Natural killer cell (primary cell): ENCODE measurements at regions not wholly inside any gene's neighbourhood (a gene's known extent, or its start where the extent isn't known, plus 50 kb on each side); places are given as distances from the start of the nearest gene placed in this dataset.

ENCODE experiments used
- ATAC-seq, 3 donors: fragments of 150-1000 bp in 2 of 3; fragments of 200-7000 bp in 1 of 3; cut with Tn5 transposase; 1 replicate in 1 of 3; 2 replicates in 2 of 3; pipeline ENCODE4 v1.10.0; 2021; ENCODE audit warnings: mild to moderate bottlenecking in 2 of 3, moderate library complexity in 2 of 3
- DNase-seq, 2 donors: peaks; one replicate each; pipeline versions ENCODE4 v3.0.0 to v3.0.0-alpha.2; 2013 to 2021; ENCODE audit warnings: mixed read lengths in 1 of 2
- H3K27ac ChIP-seq: one replicate; pipeline ENCODE4 v1.5.1; 2013; ENCODE audit warnings: mild to moderate bottlenecking, low read length
- H3K27me3 ChIP-seq: one replicate; pipeline ENCODE4 v1.6.1; 2013; ENCODE audit warnings: low read length; ENCODE audit not compliant: control insufficient read depth, insufficient read depth
- H3K36me3 ChIP-seq: one replicate; pipeline ENCODE4 v1.6.1; 2013; ENCODE audit warnings: low read length; ENCODE audit not compliant: control insufficient read depth, insufficient read depth
- H3K4me1 ChIP-seq: one replicate; pipeline ENCODE4 v1.6.1; 2013; ENCODE audit warnings: low read length; ENCODE audit not compliant: control insufficient read depth, insufficient read depth
- H3K4me3 ChIP-seq: one replicate; pipeline ENCODE4 v1.5.1; 2013; ENCODE audit warnings: low read length
- H3K9me3 ChIP-seq: one replicate; pipeline ENCODE4 v1.6.1; 2013; ENCODE audit warnings: low read length; ENCODE audit not compliant: control insufficient read depth, insufficient read depth
- H3K27ac Mint-ChIP-seq, 2 donors: one replicate each; pipeline ENCODE4 v1.8.0; 2022; ENCODE audit warnings: mild to moderate bottlenecking in 2 of 2, mixed read lengths in 2 of 2, moderate library complexity in 1 of 2
- H3K27me3 Mint-ChIP-seq, 2 donors: one replicate each; pipeline ENCODE4 v1.8.0; 2022; ENCODE audit warnings: low read depth in 2 of 2, mixed read lengths in 2 of 2
- H3K36me3 Mint-ChIP-seq: one replicate; pipeline ENCODE4 v1.8.0; 2022; ENCODE audit warnings: mixed read lengths
- H3K4me1 Mint-ChIP-seq, 2 donors: one replicate each; pipeline ENCODE4 v1.8.0; 2022; ENCODE audit warnings: mixed read lengths in 2 of 2
- H3K4me3 Mint-ChIP-seq: one replicate; pipeline ENCODE4 v1.8.0; 2022; ENCODE audit warnings: mild to moderate bottlenecking, moderate library complexity, mixed read lengths
- H3K9me3 Mint-ChIP-seq, 2 donors: one replicate each; pipeline ENCODE4 v1.8.0; 2022; ENCODE audit warnings: mixed read lengths in 2 of 2
- CTCF ChIP-seq: fragments of 200-600 bp; IDR thresholded peaks from one replicate; pipeline ENCODE4 v1.8.0; 2022; ENCODE audit warnings: antibody characterized with exemption
- WGBS: methylation state at CpG from one replicate; pipeline ENCODE4 v1.1.7; 2013; ENCODE audit warnings: missing lambda C conversion rate; ENCODE audit not compliant: insufficient coverage; 5-methylcytosine and 5-hydroxymethylcytosine counted together
- intact Hi-C: fragments of 100-400 bp; cut with micrococcal nuclease; formaldehyde crosslinking; loops from one replicate; pipeline ENCODE4 v1.14.2; 2022

GRCh38 chr9:126036881-126037291 is 289.7 kb downstream of the PBX3 start:
- no peak overlapping the region for H3K27ac ChIP-seq
- H3K9me3 Mint-ChIP-seq = no peaks in the 10 kb centered on the region
- no peaks in the 10 kb centered on the region for H3K27me3 ChIP-seq

GRCh38 chr9:126038790-126039189 is 287.8 kb upstream of the MVB12B start:
- no peak for TF ChIP-seq CTCF
- Histone ChIP-seq H3K9me3 (no peaks in the 10 kb centered on the region), H3K27ac (no peak overlapping the region), H3K27me3 (no peaks in the 10 kb centered on the region), H3K4me1 (no peaks in the 10 kb centered on the region), H3K36me3 (no peaks in the 10 kb centered on the region), H3K4me3 (no peak overlapping the region)
- ATAC-seq (no peak), DNase-seq (no peak)
- WGBS = 94% methylated on average over 6 of the region's 6 CpGs
- H3K9me3 Mint-ChIP-seq = no peaks in the 10 kb centered on the region
- no peak overlapping the region for H3K4me3 Mint-ChIP-seq
- no peaks in the 10 kb centered on the region for H3K36me3 Mint-ChIP-seq
- H3K27me3 Mint-ChIP-seq = peaks cover 28 to 31% of the 10 kb centered on the region in 2 donors
- H3K4me1 Mint-ChIP-seq = no peaks in the 10 kb centered on the region
- H3K27ac Mint-ChIP-seq = no peak overlapping the region
- intact Hi-C loops = no loop called here

More at GRCh38 chr9:126036881-126037291, 289.7 kb downstream of the PBX3 start:
- Mint-ChIP-seq H3K4me1 (no peaks in the 10 kb centered on the region), H3K4me3 (no peak overlapping the region), H3K36me3 (no peaks in the 10 kb centered on the region), H3K27me3 (peaks cover 18 to 27% of the 10 kb centered on the region in 2 donors), H3K27ac (no peak overlapping the region)
- Histone ChIP-seq H3K36me3 (no peaks in the 10 kb centered on the region), H3K4me3 (no peak overlapping the region), H3K9me3 (no peaks in the 10 kb centered on the region), H3K4me1 (no peaks in the 10 kb centered on the region)
- no peak for ATAC-seq
- no peak for TF ChIP-seq CTCF
- intact Hi-C loops = no loop called here
- 45% methylated on average over 19 of the region's 19 CpGs for WGBS
- DNase-seq = no peak

GRCh38 chr9:126043681-126044080 is 282.9 kb upstream of the MVB12B start:
- DNase-seq (no peak), ATAC-seq (no peak)
- peaks cover 6% of the 10 kb centered on the region for H3K9me3 ChIP-seq
- 97% methylated on average over 3 of the region's 4 CpGs for WGBS
- no peak for TF ChIP-seq CTCF
- H3K27ac ChIP-seq = no peak overlapping the region
- intact Hi-C loops = no loop called here
- Mint-ChIP-seq H3K4me3 (no peak overlapping the region), H3K27me3 (peaks cover 26 to 43% of the 10 kb centered on the region in 2 donors), H3K9me3 (peaks cover 0 to 3% of the 10 kb centered on the region in 2 donors), H3K4me1 (no peaks in the 10 kb centered on the region), H3K27ac (no peak overlapping the region), H3K36me3 (no peaks in the 10 kb centered on the region)
- no peak overlapping the region for H3K4me3 ChIP-seq
- no peaks in the 10 kb centered on the region for H3K4me1 ChIP-seq
- no peaks in the 10 kb centered on the region for H3K27me3 ChIP-seq
- no peaks in the 10 kb centered on the region for H3K36me3 ChIP-seq

- Mint-ChIP-seq H3K27me3 (peaks cover 9 to 15% of the 10 kb centered on the region in 2 donors), H3K36me3 (no peaks in the 10 kb centered on the region), H3K27ac (no peak overlapping the region), H3K9me3 (peaks cover 0 to 3% of the 10 kb centered on the region in 2 donors), H3K4me1 (no peaks in the 10 kb centered on the region), H3K4me3 (no peak overlapping the region)
- ATAC-seq = no peak
- no peaks in the 10 kb centered on the region for H3K36me3 ChIP-seq
- peaks cover 6% of the 10 kb centered on the region for H3K9me3 ChIP-seq
- TF ChIP-seq CTCF = no peak
- intact Hi-C loops = no loop called here
- WGBS = 73% methylated on average over 8 of the region's 8 CpGs
- no peak for DNase-seq
- H3K4me1 ChIP-seq = no peaks in the 10 kb centered on the region
- H3K4me3 ChIP-seq = no peak overlapping the region
- no peaks in the 10 kb centered on the region for H3K27me3 ChIP-seq
- H3K27ac ChIP-seq = no peak overlapping the region
Observed at GRCh38 chr9:126049088-126049487, 277.5 kb upstream of the MVB12B start.
